Erythroblast (primary cell): ENCODE measurements at regions not wholly inside any gene's neighbourhood (a gene's known extent, or its start where the extent isn't known, plus 50 kb on each side); places are given as distances from the start of the nearest gene placed in this dataset.

ENCODE experiments used
- GATA1 ChIP-seq: IDR thresholded peaks from 2 replicates; pipeline ENCODE4 v1.6.1; 2011; ENCODE audit warnings: low read depth, mild to moderate bottlenecking, control low read depth, low read length, moderate library complexity
- POLR2A ChIP-seq: IDR thresholded peaks from 2 replicates; pipeline ENCODE4 v1.6.1; 2011; ENCODE audit warnings: mild to moderate bottlenecking, low read length

DNA sequence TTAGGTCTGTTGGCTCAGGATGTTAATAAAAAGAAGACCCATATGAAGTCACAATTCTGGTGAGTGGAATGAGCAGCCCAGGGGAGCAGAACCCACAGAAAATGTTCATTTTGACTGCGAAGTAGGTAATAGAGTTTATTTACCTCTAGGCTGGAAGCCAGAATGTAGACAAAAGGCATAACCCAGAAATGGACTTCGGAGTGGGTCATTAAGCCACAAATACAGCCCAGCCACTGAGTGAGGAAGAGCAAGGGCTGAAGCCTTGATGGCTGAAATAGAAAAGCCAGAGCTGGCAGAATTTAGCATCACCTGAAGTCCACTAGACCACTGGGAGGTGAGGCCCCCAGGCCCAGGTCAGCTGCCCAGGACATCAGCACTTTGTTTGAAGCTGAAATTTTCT lies 168.0 kb downstream of the NXNL2 start:
- TF ChIP-seq POLR2A (no peak), GATA1 (no peak)
